AG20443 (cell line): ENCODE measurements at regions not wholly inside any gene's neighbourhood (a gene's known extent, or its start where the extent isn't known, plus 50 kb on each side); places are given as distances from the start of the nearest gene placed in this dataset.
"Not testable (repeated sequence)": the region's sequence is repeated elsewhere in the genome, so short reads cannot be mapped to it uniquely, and the experiment has no call there.

Experiments
- DNase-seq: peaks from one replicate; pipeline ENCODE4 v3.0.0; 2012; ENCODE audit warnings: low spot score, mixed read lengths

DNA sequence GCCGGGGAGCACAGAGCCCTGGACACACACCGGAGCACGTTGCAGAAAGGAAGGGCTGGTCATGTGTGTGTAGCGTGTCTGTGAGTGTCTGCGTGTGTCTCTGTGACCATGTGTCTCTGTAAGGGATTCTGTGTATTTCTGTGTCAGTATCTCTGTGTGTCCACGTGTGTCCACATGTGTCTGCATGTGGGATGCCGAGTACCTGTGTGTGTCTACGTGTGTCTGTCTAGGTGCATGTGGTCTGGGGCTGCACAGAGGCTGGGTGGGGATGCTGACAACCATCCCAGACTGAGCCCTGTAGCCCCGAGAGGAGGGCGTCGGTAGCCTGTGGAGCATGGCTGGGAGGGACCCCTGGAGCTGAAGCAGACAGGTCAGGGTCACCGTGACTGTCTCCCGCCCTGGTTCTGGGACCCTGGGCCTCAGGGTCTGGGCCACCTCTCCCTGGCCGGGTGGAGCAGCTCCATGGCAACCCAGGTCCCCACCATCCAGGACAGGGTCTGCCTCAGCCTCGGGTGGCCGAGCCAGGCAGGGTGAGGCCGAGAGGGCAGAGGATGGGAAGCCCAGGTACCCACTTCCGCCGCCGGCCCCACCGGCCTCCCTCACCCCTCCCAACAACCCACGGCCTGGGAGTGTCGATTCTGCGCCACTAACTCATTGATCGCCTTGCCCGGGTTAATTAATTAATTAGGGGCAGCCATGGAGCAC, 122.7 kb downstream of the FAM53A start:
- no peak for DNase-seq

DNA sequence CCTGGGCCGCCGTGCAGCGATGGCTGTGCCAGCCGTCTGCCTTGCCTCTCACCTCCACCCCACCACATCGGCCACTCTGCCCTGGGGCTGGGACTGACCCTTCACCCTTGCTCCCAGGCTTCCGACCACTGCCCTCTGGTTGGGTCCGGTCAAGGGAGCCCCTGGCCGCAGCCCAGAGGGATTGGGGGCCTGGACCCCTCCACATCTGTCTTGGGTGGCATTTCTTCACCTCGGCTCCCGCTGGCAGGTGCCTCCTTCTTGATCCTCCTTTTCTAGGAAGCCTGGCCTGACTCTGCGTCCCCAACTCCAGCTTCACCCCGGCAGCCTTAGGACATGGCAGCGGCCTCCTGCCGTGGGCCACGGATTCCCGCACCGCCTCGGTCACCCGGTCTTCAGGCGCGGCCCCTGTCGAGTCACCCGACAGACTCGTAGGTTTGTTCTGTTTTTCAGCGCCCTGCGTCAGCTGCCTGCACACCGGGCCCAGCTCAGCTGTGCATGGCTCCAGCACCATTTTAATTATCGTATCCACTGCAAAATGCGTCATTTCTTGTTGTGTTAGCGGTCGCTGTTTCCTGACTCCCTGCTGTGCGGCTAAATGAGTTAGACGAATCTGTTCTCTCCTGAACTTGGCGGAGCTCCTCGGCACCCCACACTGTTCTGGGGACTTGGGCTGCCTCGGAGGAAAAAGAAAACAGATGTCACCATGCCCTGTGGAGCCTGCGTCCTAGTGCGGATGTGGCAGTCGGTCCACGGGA, 124.0 kb downstream of the FAM53A start:
- DNase-seq: no peak

DNA sequence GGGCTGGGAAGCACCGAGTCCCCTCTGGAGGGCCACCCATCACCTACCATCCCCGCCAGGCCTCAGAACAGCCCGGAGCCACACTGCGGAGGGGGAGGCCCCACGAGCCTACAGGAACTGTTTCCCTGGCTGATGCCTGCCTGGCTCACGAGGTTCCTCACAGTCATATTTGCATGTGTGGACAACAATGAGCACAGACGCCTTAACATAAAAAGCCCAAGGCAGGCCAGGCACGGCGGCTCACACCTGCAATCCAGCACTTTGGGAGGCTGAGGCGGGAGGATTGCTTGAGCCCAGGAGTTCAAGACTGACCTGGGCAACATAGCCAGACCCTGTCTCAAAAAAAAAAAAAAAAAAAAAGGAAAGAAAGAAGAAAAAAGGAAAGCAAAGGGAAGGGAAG, 125.9 kb downstream of the FAM53A start:
- DNase-seq: no peak

DNA sequence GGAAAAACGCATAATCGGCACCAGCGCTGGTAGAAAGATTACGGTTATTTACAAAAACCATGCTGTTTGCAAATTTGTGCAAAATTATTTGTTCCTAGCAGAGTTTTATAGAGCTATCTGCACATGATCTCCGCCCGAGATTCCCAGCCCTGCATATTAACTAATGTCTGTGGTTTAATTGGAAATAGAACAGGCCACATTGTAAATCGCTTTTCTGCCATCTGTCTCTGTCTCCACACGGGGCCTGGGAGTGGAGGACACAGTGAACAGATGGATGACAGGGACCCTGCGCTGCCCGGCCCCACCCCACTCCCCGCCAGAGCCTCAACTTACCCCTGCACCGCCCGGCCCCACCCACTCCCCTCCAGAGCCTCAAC, 126.9 kb downstream of the FAM53A start:
- no peak for DNase-seq

DNA sequence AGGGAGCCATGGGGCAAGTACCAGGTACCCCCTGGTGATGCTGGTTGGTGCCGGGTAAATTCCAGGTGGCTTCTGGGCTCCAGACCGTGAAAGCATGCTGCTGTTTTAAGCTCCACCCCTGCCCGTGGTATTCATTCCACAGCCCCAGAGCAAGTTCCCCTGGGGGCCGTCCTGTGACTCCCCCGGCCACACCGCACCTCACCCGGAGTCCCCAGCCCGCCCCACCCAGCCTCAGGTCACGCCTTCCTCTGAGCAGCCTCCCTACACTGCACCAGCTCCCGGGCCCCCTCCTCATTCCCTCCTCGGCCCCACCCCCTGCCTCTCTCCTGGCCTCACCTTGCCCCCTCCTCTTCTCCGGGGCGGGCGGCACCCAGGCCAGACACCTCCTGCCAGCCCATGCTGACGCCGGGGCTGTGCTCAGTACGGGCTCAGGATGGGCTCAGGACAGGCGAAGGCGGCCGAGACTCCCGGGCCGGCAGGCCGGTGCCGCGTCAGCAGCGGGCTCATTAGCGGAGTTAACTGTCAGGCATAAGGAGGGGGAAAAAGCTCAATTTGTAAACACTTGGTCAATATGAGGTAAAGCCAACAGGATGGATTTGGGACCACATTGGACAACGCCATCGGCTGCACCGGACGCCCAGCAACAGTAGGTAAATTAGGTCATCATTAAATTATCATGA, 127.4 kb downstream of the FAM53A start:
- no peak for DNase-seq

DNA sequence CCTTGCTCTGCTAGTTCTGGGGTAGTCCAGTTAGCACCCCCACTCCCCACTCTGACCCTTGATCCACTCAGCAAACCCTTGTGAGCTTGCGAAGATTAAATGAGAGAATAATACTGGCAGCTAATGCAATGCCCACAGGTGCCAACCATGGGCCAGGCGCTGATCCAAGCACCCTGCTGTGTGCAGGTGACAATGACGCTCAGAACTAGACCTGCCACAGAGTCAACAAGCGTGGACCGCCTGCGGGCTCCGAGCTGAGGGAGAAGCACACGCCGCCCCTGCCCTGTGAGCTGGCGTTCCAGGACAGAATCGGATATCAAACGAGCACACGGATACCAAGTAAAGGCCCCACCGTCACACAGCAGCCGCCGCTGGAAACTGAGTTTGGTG, 129.2 kb downstream of the FAM53A start:
- no peak for DNase-seq

DNA sequence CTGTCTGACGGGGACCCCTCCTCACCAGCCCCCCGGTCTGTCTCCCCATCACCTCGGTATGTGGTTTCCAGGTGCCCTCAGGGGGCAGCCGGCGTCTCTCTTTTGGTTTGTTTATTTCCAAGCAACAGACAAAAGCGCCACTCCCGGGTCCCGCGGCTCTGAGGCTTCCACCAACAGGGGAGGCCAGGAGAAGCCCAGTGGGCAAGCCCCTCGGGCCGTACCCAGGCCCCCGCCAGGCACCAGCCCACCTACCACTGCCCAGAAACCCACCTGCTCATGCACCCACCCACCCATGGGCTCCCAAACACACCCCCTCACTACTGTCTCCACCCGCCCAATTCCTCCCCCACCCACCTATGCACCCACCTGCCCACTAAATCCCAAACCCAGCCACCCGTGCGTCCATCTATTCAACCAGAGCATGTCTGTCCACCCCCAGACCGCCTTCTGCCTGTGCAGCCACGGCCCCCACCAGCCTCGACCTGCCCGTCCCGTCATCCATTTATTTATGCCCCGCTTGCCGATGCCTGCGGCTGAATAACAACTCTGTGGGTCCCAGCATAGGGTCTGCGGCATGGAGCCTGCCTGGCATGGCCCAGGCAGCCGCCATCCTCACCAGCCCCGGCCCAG, 129.8 kb downstream of the FAM53A start:
- DNase-seq: no peak

DNA sequence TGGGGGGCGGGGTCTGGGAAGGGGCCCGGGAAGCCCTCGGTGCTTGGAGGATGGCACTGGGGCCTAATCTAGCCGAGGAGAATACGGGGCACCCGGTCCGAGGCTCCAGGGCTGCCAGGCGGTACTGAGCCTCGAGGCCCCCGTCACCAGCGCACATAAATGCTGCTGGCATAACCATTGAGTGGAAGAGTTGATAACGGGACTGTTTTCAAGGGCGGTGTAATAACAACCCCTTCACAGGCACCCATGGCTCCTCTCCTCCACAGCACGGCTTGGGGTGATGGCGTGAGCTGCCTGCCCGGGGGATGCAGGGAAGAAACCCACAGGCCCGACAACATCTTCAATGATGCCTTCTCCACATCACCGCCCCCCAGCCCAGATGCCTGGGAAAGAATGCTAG, 130.7 kb downstream of the FAM53A start:
- no peak for DNase-seq

DNA sequence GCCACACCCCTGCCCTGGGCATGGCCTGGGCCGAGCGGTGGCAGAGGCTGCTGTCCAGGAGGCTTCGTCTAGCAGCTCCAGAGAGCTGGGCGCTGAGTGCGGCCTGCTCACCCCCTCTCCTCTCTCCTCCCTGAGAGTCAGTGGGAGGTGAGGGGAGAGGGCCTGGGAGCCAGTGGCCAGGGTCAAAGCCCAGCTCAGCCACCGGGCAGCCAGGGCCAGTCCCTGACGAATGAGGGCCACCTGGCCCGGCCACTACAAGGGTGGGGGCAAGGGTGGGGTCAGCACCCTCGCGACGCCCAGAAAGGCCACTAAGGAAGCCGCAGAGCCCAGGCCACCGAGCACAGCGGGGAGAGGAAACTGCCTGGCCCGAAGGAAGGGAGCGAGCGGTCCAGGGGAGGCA, 131.7 kb downstream of the FAM53A start:
- no peak for DNase-seq

DNA sequence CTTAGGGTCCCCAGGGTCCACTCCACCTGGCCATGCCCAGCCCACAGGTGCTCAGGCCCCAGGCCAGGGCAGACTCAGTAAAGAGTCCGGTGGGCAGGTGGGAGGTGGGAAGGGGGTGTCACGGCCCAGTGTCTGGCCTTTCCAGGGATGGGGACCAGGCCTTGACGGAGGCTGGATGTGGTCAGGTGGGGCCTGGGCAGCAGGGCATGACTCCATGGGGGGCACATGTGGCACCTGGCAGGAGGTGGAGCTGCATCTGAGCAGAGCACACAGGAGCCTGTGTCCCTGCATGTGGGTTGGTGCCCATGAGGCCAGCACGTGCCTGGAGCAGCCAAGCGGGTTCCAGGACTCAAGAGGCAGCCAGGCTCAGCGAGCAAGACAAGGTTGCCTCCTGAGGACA, 132.9 kb downstream of the FAM53A start:
- DNase-seq: no peak

DNA sequence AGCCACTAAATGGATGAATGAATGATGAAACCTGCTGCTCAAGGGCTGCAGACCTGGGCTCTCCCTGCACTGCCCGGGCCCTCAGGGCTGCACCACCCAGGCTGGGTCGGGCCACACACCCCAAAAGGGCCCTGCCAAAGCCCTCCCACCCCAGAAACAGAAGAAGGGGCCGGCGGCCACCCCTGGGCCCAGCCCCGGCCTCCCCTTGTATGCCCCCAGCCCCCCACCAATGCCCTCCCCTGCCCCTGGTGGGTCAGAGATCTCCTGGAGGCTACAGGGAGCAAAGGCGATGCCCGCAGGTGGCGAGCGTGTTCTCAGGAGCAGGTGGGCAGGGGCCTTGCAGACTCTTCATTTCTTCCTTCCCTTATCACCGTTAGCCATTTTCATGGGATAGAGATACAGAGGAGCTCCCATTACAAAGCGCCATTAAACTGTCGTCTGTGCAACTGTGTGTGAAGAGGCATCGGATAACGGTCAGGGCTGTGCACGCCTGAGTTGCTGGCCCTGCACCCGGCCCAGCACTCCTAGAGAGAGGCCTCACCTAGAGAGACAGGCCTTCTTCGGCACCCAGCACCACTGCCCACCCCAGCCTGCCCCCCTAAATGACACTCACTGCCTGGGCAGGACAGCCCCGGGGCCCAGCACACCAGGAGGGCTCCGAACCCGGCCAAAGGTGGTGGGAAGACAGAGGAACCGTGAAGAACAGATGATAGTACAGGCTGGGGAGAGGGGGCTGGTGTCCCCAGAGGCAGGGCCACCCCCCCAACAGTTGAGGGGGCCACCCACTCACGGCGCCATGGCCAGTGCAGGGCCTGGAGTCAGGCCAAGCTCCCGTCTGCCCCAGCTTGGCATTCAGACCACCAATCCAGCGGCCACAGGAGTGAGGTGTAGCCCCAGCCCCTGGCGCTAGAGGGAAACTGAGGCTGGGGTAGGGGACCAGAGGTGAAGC, 133.7 kb downstream of the FAM53A start:
- DNase-seq: no peak

DNA sequence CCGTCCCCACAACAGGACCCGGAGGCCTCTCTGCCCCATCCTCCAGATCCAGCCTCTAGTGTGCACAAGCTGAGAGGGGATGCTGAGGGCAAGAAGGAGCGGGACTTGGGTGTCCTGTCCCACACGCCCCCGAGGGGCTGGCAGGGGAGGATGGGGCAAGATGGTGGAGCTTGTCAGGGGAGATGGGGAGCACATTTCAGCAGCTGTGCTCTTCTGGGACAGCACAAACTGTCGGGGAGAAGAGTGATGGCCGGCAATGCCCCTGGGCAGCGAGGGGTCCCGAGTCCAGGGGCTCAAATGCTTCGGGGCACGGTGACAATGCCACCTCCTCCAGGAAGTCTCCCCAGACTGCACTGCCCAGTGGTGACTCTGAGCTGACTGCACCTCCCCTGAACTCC, 134.5 kb downstream of the FAM53A start:
- DNase-seq: no peak

DNA sequence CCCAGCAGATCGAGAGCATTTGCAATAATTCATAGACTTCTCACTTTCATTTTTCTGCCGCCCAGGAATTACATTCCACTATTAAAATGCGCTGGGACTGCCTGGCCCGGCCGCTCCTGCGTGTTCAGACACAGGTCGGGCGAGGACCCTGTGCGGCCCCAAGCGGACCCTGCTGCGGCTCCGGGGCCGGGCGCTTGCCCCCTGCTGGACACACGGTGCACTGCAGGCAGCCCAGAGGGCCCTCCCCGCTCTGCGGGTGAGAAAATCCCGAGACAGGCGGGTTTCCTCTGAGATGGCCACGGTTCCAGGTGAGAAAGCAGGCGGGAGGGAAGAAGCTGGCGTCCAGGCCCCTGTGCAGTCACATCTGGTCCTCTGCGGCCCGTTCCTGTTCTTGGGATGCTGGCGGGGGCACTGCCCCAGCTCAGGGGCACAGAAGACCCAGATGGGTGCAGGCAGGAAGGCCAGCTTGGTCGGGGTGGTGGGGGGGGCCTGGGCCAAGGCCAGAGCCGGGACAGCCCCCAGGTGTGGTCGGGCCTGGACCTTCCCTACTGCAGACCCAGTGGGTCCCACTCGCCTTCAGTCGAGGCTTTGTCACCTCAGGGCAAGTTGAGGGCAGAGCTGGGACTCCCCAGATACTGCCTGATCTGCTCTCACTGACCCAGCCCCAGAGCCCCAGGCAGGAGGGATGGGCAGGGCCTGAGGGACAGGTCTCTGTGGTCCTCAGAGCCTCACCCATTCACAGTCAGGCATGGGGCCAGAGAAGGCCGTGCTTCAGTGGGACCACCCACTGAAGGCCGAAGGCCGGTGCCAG, 135.1 kb downstream of the FAM53A start:
- peak; percentile 79 for DNase-seq

DNA sequence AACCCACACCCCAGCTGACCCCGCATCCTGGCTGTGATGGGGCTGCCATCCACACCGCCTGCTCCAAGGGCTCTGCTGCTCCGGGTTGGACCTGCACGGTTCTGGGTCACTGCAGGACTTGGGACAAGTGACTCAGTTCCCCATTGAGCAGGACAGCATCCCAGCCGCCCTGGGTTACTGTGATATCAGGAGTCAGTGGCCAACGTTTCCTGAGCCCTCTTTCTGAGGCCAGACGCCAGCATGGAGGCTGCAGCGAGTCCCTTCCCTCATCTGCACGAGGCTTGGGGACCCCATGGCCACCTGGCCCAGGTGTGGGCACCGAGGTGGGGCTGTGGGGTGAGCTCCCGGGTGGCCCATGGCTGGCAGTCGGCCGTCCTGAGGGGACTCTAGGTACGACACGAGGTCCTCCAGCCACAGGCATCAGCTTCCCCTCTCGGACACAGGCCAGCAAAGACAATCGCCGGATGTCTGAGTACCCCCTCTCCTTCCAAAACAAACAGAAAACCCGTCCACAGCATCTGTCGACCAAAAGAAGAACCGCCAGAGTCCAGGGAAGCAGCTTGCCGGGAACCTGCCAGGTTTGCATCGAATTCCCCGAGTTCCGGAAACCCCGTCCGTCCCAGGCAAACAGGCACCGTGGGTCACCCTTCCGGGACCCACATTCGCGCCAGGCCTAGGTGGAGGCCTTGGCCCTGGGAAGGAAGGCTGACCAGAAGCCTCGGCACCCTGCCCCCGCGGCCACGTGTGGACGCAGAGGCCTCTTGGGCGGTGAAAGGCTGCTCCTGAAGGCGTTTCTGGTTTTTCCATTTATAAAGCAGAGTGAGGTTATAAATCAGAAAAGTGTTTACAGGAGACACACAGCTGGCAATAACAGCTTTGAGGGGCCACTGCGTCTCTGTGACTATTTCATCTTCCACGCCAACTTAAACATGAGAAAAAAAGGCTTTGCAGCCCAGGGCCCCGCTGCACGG, 136.0 kb downstream of the FAM53A start:
- no peak for DNase-seq

DNA sequence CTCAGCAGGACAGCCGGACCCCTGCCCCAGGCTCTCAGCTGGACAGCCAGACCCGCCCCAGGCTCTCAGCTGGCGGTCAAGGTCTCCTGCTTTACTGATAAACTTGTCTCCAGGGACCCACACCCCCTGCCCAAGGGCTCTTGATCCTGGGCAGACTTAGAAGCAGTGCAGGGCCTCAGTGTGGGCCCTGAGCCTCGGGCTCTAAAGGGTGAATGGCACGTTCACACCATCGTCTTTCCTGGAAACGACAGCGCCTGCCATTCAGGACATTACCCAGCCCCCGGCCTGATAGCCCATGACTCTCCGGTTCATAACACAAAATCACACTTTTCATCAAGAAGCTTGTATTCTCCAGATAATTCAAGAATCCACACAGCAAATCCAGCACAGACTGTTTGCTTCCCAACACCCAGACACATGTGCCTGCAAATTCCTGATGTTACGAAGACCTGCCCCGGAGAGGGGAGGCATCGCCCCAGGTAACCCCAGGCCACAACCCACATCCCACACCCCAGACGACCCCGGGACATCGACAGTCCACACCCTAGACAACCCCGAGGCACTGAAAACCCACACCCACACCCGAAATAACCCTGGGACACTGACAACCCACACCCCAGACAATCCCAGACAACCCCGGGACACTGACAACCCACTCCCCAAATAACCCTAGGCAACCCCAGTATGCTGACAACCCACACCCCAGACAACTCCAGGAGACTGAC, 136.8 kb downstream of the FAM53A start:
- no peak for DNase-seq

DNA sequence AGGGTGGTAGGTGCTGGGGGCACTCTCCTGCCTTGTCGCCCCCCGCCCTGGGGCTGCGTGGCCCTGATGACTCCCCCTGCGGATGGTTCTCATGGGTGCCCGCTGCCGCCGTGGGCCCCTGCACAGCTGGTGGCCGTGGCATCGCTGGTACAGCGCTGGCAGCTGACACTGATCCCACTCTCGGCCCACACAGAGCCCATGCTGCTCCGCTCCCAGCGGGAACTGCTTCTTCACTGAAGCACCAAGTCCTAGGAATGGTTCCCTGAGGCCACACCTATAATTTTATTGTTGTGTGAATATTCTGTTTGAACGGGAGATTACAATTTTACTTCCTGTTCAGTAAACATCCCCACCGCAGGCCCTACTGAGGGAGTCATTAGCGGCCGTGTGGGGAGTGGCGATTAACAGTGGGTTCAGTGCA, 138.6 kb upstream of the NKX1-1 start:
- DNase-seq: no peak

DNA sequence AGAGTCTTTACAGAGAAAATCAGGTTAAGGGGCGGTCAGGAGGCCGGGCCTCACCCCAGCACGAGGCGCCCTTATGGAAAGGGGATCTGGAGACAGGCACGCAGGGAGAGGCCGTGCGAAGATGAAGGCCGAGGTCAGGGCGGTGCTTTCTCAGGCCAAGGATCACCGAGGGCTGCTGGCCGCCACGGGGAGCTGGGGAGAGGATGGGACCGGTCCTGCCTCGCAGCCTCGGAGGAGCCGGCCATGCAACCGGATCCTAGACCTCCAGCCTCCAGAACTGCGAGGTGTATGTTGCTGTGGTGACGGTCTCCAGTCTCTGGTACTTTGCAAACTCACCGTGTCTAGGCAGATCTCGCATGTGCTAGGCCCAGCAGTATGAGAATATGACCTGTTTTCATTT, 138.2 kb upstream of the NKX1-1 start:
- not testable (repeated sequence) for DNase-seq

DNA sequence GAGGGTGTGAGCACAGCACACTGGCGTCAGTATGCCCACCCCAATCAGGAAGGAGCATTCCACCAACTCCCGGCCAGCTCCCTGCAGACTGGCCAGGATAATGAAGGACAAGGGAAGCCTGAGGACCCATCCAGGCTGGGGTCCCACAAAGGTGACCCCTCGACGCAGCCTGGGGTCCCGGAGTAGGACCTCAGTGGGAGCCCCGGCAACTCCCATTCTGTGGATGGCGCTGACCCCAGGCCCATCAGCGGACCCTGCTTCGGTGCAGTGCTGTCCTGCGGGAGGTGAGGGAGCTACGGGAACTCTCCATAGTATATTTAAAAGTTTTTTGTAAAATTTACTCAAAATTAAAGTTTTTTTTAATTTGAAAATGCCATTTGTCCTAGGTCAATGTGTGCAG, 137.7 kb upstream of the NKX1-1 start:
- no peak for DNase-seq

DNA sequence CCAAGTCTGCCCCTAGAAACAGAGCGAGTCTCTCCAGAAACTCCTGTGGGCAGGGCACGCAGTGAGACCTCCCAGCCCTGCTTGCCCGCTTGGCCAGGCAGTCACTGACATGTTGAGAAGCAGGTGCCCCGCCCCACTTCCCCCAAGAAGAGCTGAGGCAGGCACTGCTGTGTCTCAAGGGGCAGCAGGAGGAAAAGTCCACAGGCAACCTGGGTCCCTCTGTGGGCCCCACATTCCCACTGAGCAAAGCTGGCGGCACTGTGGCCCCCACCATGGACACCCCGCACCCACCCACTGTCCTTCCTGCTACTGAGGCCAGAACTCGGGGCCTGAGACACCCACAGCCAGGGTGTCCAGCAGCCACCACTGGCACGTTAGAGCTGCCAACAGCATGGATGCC, 137.3 kb upstream of the NKX1-1 start:
- DNase-seq: no peak
